Skeletal muscle cell (primary cell): ENCODE measurements at regions not wholly inside any gene's neighbourhood (a gene's known extent, or its start where the extent isn't known, plus 50 kb on each side); places are given as distances from the start of the nearest gene placed in this dataset.
"Not testable (repeated sequence)": the region's sequence is repeated elsewhere in the genome, so short reads cannot be mapped to it uniquely, and the experiment has no call there.

Experiments used
- DNase-seq: peaks from one replicate; pipeline ENCODE4 v3.0.0-alpha.2; 2010; ENCODE audit warnings: low read depth
- H3K4me3 ChIP-seq: 2 replicates; pipeline ENCODE4 v1.5.1; 2011; ENCODE audit warnings: low read depth, mild to moderate bottlenecking, control low read depth, low read length, moderate library complexity

- no peak for DNase-seq
- no peak overlapping the region for H3K4me3 ChIP-seq
Observed at GRCh38 chr2:155517362-155517761, 815.2 kb downstream of the NR4A2 start.

DNA sequence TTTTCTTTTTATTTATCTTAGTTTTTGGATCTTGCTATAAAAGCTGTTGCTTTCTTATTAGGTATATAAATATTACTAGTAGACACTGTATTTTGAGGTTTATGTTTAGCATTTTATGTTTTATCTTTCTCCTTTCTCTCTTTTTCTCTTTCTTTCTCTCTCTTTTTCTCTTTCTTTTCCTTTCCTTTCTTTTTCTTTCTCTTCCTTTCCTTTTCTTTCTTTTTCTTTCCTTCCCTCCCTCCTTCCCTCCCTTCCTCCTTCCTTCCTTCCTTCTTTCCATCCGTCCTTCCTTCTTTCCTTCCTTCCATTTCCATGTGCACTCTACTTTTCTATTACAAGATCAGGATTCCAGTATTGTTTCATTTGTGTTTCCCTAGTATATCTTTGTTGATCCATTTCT lies 814.8 kb downstream of the KCNJ3 start:
- DNase-seq: no peak
- no peak overlapping the region for H3K4me3 ChIP-seq

DNA sequence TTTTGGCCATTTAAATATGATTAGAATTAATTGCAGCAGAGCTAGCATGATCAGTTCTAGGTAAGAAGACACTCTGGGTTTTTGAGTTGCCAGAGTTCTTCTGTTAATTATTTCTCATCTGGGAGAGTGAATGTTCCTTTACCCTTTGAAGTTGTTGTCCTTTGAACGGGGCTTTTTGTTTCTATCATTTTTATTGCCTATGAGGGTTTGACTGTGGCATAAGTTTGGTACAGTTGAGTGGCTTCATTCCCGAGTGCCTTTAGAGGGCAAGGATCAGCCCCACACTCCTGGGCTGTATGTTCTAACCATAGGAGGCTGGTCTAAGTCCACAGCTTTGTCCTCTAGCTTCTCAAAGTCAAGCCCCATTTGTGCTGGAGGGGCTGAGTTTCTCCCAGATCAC lies 804.3 kb downstream of the KCNJ3 start:
- no peak for DNase-seq

DNA sequence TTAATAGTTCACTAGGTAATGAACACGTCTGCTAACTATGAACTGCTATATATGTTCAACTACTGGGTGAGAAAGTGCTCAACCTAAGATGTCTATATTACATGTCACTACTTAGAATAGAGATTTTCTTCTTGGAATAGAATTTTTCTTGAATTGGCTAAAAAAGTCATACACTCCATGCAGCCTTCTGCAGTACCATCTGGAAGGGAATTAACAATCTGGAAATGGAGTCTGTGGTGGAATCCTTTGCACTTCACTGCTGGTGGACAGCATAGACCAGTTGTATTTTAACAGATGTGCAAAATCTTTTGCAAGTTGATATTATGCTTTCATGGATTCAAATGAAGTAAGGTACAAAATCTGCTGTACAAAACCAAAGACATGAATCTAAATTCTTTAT lies 799.6 kb downstream of the KCNJ3 start:
- no peak overlapping the region for H3K4me3 ChIP-seq
- no peak for DNase-seq

More for the DNA sequence above, 804.3 kb downstream of the KCNJ3 start:
- no peak overlapping the region for H3K4me3 ChIP-seq

- no peak for DNase-seq
Observed at GRCh38 chr2:155494744-155495143, 796.2 kb downstream of the KCNJ3 start.

DNA sequence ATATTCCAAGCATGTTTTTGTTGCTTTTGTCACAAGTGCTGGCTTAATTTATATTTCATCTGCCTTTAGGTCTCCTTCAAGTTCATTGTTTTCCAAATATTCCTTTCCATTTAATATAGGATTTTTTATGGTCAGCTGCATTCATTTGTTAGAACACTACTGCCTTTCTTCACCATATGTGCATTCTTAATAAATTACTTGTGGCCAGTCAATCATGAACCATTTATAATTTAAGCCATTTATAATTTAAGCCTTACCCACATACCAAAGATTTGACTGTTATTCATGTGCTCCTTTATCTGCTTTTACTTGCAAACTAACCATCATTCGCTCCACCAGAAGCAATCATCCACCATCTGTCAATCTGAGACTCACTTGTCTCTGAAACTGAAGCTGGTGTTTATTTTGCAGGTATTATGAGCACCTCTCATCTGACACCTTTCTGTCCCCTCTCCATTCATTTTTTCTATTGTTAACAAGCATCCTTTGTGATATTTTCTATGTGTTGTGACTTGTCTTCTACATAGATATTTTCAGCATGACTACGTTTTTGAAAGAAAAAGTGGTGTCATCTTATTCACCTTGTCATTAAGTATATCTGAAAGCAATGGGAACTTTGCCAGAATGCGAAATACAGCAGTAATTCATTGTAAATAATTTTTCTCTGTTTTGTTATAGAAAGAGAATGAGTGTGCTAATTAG lies 786.8 kb downstream of the KCNJ3 start:
- no peak for DNase-seq
- H3K4me3 ChIP-seq: no peak overlapping the region

More at GRCh38 chr2:155494744-155495143, 796.2 kb downstream of the KCNJ3 start:
- no peak overlapping the region for H3K4me3 ChIP-seq

DNA sequence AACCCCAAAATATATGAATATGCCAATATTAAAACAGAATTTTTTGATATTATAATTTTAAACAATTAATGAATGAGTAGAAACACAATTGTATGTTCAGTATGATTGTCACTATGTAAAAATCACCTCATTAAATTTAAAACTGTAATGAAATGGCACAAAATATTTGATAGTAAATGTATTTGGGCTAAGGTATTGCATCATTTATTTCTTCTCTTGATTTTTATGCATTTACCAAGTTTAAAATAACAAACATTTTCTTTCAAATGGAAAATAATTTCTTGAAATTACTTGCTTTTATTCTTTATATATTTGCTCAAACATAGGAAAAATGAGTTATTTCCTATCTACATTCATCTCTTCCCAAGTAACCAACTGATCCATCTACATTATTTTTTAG lies 782.6 kb downstream of the KCNJ3 start:
- no peak for DNase-seq

GRCh38 chr2:155472018-155472417 lies 773.5 kb downstream of the KCNJ3 start:
- H3K4me3 ChIP-seq, DNase-seq: not testable (repeated sequence)

More for the DNA sequence above, 782.6 kb downstream of the KCNJ3 start:
- no peak overlapping the region for H3K4me3 ChIP-seq

GRCh38 chr2:155456222-155456621 lies 757.7 kb downstream of the KCNJ3 start:
- no peak overlapping the region for H3K4me3 ChIP-seq
- DNase-seq: no peak

DNA sequence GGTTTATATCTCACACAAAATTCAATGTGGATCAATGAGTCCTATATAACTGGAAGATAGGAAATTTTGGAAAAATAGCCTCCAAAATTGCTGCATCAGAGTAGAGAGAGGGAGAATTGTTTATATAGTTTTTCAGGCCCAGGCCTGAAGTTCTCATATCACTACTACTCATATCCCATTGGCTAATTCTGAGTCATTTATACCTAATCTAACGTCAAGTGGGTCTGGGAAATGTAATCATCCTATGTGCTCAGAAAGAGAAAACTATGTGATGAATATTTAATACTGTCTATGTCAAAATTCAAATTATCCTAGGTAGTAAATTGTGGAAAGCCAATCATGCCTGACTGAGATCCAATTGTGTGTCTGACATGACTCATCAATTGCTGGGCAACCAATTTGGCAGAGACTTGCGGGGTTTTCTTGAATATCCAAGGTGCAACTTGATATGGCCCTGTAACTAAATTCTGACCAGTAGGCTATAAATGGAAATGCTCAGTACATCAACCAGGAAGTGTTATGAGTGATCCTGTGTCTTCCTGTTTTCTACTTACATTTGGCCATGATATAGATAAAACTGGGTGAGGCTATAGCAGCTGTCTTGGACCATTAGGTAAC lies 744.4 kb downstream of the KCNJ3 start:
- no peak for DNase-seq
- H3K4me3 ChIP-seq: no peak overlapping the region

DNA sequence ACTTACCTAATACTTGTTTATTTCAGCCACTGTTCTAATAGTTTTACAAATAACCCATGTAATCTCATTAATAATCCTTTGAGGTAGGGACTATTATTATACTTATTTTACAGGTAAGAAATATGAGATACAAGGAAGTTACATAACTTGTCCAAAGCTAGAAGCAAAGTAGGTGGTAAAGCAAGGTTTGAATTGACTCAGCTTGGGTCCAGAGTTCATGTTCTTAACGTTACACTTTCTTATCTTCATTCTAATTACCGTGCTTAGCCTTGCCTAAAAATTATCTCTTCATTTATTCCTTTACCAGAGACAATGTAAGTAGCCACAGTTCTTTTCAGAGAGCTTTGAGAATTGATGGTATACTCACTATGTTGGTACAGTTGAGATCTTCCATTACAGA lies 743.6 kb downstream of the KCNJ3 start:
- no peak for DNase-seq
- no peak overlapping the region for H3K4me3 ChIP-seq

- DNase-seq: no peak
- H3K4me3 ChIP-seq: no peak overlapping the region
Observed at GRCh38 chr2:155431004-155431507, 732.6 kb downstream of the KCNJ3 start.

DNA sequence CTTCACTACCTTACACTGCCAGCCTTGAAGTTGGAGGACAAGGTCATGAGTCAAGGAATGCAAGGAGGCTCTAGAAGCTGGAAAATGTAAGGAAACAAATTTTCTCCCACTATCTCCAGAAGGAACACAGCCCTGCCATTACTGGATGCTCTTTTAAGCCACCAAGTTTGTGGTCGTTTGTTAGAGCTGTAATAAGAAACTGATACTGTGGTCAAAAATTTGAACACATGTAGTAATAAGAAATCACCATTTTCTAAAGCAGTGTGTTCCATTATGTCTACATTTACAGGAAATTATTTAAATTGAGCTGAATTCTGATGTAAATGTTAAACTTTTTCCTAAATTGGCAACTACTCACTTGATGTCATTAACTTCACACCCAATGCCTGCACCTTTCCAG lies 729.0 kb downstream of the KCNJ3 start:
- H3K4me3 ChIP-seq: no peak overlapping the region
- no peak for DNase-seq

- H3K4me3 ChIP-seq: no peak overlapping the region
- no peak for DNase-seq
Observed at GRCh38 chr2:155424518-155424917, 726.0 kb downstream of the KCNJ3 start.

- H3K4me3 ChIP-seq: no peak overlapping the region
- no peak for DNase-seq
Observed at GRCh38 chr2:155418753-155419152, 720.3 kb downstream of the KCNJ3 start.

DNA sequence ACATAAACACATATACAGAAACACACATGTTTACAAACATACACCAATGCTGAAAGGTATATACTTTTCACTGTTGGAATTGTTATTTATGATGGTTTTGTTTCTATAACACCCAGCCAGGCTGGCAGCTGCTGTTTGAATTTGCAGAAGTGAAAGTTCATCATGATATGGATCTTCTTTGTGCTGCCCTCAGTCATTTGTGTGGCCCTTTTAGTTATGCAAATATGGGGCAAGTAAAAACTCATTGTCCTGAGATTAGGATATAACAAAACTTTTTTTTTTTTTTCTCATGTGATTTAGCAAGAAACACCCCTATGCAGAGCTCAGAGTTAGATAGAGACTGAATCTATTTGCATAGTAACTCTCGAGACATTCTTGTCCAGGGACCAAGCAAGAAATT lies 714.1 kb downstream of the KCNJ3 start:
- no peak overlapping the region for H3K4me3 ChIP-seq
- DNase-seq: no peak

GRCh38 chr2:155404433-155405002 lies 706.0 kb downstream of the KCNJ3 start:
- no peak for DNase-seq
- H3K4me3 ChIP-seq: no peak overlapping the region

DNA sequence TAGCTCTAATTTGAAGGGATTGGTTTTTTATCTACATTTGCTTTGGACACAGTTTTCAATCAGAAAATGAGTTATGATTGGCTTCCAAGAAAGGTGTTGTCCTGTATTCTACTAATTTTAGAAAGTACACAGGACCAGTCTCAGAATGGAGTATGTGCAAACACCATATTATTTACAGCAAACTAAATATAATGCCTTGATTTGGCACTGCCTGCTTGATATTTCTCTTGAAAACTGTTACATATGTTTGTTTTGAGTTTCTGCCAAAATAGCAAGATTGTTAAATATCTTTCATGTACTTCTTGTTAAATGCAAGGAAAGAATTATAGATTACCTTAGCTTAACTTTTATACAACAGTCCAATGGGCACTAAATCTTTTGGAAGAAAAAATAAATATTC lies 694.9 kb downstream of the KCNJ3 start:
- DNase-seq: no peak
- H3K4me3 ChIP-seq: no peak overlapping the region

DNA sequence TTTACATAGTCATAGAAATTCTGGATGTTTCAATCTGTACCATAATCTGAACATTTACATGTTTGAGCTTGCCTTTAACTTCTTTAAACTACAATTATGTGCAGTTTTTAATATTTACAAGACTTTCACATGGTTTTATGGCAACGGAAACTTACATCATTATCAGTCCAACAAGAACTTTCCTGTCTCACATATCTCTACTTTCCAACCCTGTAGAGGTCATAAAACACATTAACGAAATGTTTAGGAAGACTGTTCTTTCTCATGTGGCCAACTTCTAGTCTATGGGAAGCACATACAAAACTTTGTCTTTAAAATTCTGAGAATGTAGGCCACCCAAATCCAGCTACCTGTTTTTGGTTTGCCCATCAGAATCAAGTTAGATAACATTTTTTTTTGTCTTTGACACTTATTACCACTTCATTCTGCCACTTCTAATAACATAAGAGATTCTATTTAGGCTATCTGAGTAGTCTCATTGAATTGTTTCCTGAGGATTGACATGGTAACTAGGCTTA lies 693.2 kb downstream of the KCNJ3 start:
- H3K4me3 ChIP-seq: no peak overlapping the region
- DNase-seq: no peak

DNA sequence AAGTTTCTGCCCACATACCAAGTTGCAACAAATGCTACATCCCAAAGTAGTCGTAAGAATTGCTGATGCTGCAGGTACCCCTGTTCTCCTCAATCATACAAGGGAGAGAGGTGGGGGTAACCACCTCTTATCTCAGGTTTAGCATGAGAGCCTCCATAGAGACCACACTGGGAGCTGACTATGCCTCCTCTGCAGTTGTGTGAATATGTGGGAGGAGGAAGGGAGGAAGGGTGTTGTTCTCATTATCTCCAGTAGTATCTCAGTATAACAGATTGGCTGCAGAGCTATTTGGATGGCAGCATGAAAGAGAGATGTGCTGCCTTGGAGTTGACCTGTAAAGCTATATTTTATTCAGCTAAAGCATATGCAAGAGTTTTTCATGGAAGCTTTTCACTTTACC lies 690.7 kb downstream of the KCNJ3 start:
- H3K4me3 ChIP-seq: no peak overlapping the region
- DNase-seq: no peak
